PC-3 (cell line): ENCODE measurements at regions not wholly inside any gene's neighbourhood (a gene's known extent, or its start where the extent isn't known, plus 50 kb on each side); places are given as distances from the start of the nearest gene placed in this dataset.
A peak's percentile ranks its signal among the peaks of the same experiment; 100 is the strongest.

ENCODE experiments used
- ATAC-seq: fragments of 200-7000 bp; cut with Tn5 transposase; 2 replicates; pipeline ENCODE4 v1.9.1; 2020; ENCODE audit warnings: mild to moderate bottlenecking, moderate library complexity
- BruUV-seq: library from RNA; stranded (reverse); fragments of 400-500 nt; replicated peaks from 2 replicates; lab custom pipeline; 2021; lab: Mats Ljungman, UMichigan
- CTCF ChIA-PET: fragments of 300-600 bp; sonication (Branson Sonifier 250); formaldehyde crosslinking; loops from one replicate; lab custom pipeline; 2022; ENCODE audit warnings: antibody characterized with exemption; lab: Charles Lee
- POLR2A ChIA-PET: fragments of 300-600 bp; sonication (Branson Sonifier 250); formaldehyde crosslinking; loops from one replicate; lab custom pipeline; 2022; ENCODE audit warnings: antibody characterized with exemption; ENCODE audit not compliant: unreplicated experiment; lab: Charles Lee
- DNase-seq: peaks from one replicate; pipeline ENCODE4 v3.0.0-alpha.2; 2015
- H2AFZ ChIP-seq: fragments of 300-600 bp; sonication (generic); 2 replicates; pipeline ENCODE4 v1.6.0; 2016; ENCODE audit warnings: antibody characterized with exemption, low read length
- H3F3A ChIP-seq: fragments of 300-600 bp; sonication (generic); one replicate; pipeline ENCODE4 v1.6.0; 2017; ENCODE audit warnings: antibody characterized with exemption, low read length, control low read depth, mild to moderate bottlenecking; ENCODE audit not compliant: unreplicated experiment
- H3K27ac ChIP-seq: fragments of 300-600 bp; sonication (generic); 2 replicates; pipeline ENCODE4 v1.5.1; 2016; ENCODE audit warnings: mild to moderate bottlenecking, low read length
- H3K27me3 ChIP-seq: fragments of 300-600 bp; sonication (generic); 2 replicates; pipeline ENCODE4 v1.6.1; 2016; ENCODE audit warnings: low read length, mixed read lengths
- H3K36me3 ChIP-seq: fragments of 300-600 bp; sonication (generic); 2 replicates; pipeline ENCODE4 v1.6.1; 2016; ENCODE audit warnings: low read depth, mixed run types, low read length, mixed read lengths
- H3K4me1 ChIP-seq: fragments of 300-600 bp; sonication (generic); 2 replicates; pipeline ENCODE4 v1.5.1; 2016; ENCODE audit warnings: low read length; ENCODE audit not compliant: insufficient read depth
- H3K4me2 ChIP-seq: fragments of 300-600 bp; sonication (generic); 2 replicates; pipeline ENCODE4 v1.6.0; 2016; ENCODE audit warnings: low read length
- H3K4me3 ChIP-seq: fragments of 300-600 bp; sonication (generic); 2 replicates; pipeline ENCODE4 v1.5.1; 2016; ENCODE audit warnings: mild to moderate bottlenecking, low read length, mixed read lengths
- H3K79me2 ChIP-seq: fragments of 300-600 bp; sonication (generic); 2 replicates; pipeline ENCODE4 v1.6.1; 2017; ENCODE audit warnings: low read length, mixed read lengths
- H3K9ac ChIP-seq: fragments of 300-600 bp; sonication (generic); 2 replicates; pipeline ENCODE4 v1.6.0; 2016; ENCODE audit warnings: mild to moderate bottlenecking, low read length
- H3K9me2 ChIP-seq: fragments of 300-600 bp; sonication (generic); replicated peaks from 2 replicates; pipeline ENCODE4 v1.6.1; 2016; ENCODE audit warnings: mixed run types, low read length, mixed read lengths
- H3K9me3 ChIP-seq: fragments of 300-600 bp; sonication (generic); 2 replicates; pipeline ENCODE4 v1.6.1; 2016; ENCODE audit warnings: low read length, mixed read lengths
- H4K20me1 ChIP-seq: fragments of 300-600 bp; sonication (generic); 2 replicates; pipeline ENCODE4 v1.6.1; 2016; ENCODE audit warnings: low read length, mixed read lengths
- EZH2 ChIP-seq: fragments of 300-600 bp; sonication (generic); IDR thresholded peaks from one replicate; pipeline ENCODE4 v1.6.1; 2017; ENCODE audit warnings: antibody characterized with exemption, mild to moderate bottlenecking, low read length; ENCODE audit not compliant: unreplicated experiment
- EZH2phosphoT487 ChIP-seq: fragments of 300-600 bp; sonication (generic); IDR thresholded peaks from 2 replicates; pipeline ENCODE4 v1.6.1; 2018; ENCODE audit warnings: mild to moderate bottlenecking, antibody characterized with exemption, low read length, borderline replicate concordance
- intact Hi-C: fragments of 100-400 bp; cut with micrococcal nuclease; formaldehyde crosslinking; loops from 2 replicates; pipeline ENCODE4 v1.9.0; 2023
- TF ChIP-seq, protein P1 (sequence below): fragments of 300-600 bp; sonication (generic); conservative IDR thresholded peaks from 2 replicates; pipeline ENCODE4 v1.5.1; 2017; ENCODE audit warnings: antibody characterized with exemption, low read depth, mild to moderate bottlenecking, low read length

DNA sequence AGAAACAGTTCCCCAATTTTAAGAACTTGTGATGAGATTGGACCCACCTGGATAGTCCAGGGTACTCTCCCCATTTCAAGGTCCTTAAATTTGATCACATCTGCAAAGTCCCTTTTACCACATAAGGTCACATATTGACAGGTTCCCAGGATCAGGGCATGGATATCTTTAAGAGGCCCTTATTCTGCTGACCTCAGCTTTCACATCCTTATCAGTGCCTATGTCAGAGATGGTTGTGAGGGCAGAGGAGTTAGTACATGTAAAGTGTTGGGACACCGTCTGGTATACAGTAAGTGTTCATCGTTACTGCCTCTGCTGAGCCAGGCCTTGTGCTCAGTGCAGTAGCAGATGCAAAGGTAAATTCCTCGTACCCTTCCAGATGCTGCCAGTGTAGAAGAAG is 375.4 kb upstream of the ASIC2 start:
- H3K36me3 ChIP-seq, result no peaks in the 10 kb centered on the region
- no peaks in the 10 kb centered on the region for H3F3A ChIP-seq
- H3K9me3 ChIP-seq, result no peaks in the 10 kb centered on the region
- DNase-seq (no peak), ATAC-seq (no peak)
- ChIA-PET CTCF (no interaction called here), POLR2A (no interaction called here)
- H3K4me3 ChIP-seq, result no peak overlapping the region
- no peaks in the 10 kb centered on the region for H4K20me1 ChIP-seq
- no peaks in the 10 kb centered on the region for H3K9me2 ChIP-seq
- intact Hi-C loops, result no loop called here
- H3K4me2 ChIP-seq, result no peak overlapping the region
- no peaks in the 10 kb centered on the region for H3K27me3 ChIP-seq
- H3K79me2 ChIP-seq, result no peaks in the 10 kb centered on the region
- TF ChIP-seq, protein P1, sequence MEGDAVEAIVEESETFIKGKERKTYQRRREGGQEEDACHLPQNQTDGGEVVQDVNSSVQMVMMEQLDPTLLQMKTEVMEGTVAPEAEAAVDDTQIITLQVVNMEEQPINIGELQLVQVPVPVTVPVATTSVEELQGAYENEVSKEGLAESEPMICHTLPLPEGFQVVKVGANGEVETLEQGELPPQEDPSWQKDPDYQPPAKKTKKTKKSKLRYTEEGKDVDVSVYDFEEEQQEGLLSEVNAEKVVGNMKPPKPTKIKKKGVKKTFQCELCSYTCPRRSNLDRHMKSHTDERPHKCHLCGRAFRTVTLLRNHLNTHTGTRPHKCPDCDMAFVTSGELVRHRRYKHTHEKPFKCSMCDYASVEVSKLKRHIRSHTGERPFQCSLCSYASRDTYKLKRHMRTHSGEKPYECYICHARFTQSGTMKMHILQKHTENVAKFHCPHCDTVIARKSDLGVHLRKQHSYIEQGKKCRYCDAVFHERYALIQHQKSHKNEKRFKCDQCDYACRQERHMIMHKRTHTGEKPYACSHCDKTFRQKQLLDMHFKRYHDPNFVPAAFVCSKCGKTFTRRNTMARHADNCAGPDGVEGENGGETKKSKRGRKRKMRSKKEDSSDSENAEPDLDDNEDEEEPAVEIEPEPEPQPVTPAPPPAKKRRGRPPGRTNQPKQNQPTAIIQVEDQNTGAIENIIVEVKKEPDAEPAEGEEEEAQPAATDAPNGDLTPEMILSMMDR, result no peak
- TF ChIP-seq EZH2phosphoT487 (no peak), EZH2 (no peak)
- H3K9ac ChIP-seq, result no peak overlapping the region
- no peak overlapping the region for H3K27ac ChIP-seq
- H3K4me1 ChIP-seq, result no peaks in the 10 kb centered on the region
- no TSS peak for BruUV-seq
- H2AFZ ChIP-seq, result no peak overlapping the region

- no peak for DNase-seq
- ATAC-seq, result no peak
- Histone ChIP-seq H4K20me1 (no peaks in the 10 kb centered on the region), H3K9me3 (no peaks in the 10 kb centered on the region), H3K4me1 (no peaks in the 10 kb centered on the region), H3K27ac (no peak overlapping the region), H3K36me3 (no peaks in the 10 kb centered on the region), H3K9me2 (no peaks in the 10 kb centered on the region), H2AFZ (no peak overlapping the region), H3K4me3 (no peak overlapping the region), H3K79me2 (no peaks in the 10 kb centered on the region), H3F3A (no peaks in the 10 kb centered on the region), H3K27me3 (no peaks in the 10 kb centered on the region), H3K4me2 (no peak overlapping the region), H3K9ac (no peak overlapping the region)
- intact Hi-C loops, result no loop called here
- ChIA-PET POLR2A (no interaction called here), CTCF (no interaction called here)
- TF ChIP-seq, protein P1, result no peak
- TF ChIP-seq EZH2 (no peak), EZH2phosphoT487 (no peak)
- BruUV-seq, result no TSS peak
Measured at GRCh38 chr17:33671491-33671890, 378.4 kb upstream of the ASIC2 start.

GRCh38 chr17:33674685-33675084 is 381.6 kb upstream of the ASIC2 start:
- Histone ChIP-seq H3K9ac (no peak overlapping the region), H3K4me1 (no peaks in the 10 kb centered on the region), H3F3A (no peaks in the 10 kb centered on the region), H3K79me2 (no peaks in the 10 kb centered on the region), H3K4me3 (no peak overlapping the region), H3K36me3 (no peaks in the 10 kb centered on the region), H4K20me1 (no peaks in the 10 kb centered on the region), H3K9me2 (no peaks in the 10 kb centered on the region), H2AFZ (no peak overlapping the region), H3K27me3 (no peaks in the 10 kb centered on the region), H3K27ac (no peak overlapping the region), H3K9me3 (no peaks in the 10 kb centered on the region), H3K4me2 (no peak overlapping the region)
- CTCF ChIA-PET, result no interaction called here
- DNase-seq (peak; percentile 52), ATAC-seq (peak; percentile 62)
- POLR2A ChIA-PET, result no interaction called here
- no TSS peak for BruUV-seq
- TF ChIP-seq, protein P1, result peak; percentile 59
- no peak for TF ChIP-seq EZH2
- intact Hi-C loops, result no loop called here
